ENCODE measurements at regions not wholly inside any gene's neighbourhood (a gene's known extent, or its start where the extent isn't known, plus 50 kb on each side); places are given as distances from the start of the nearest gene placed in this dataset.
"Not testable (repeated sequence)": the region's sequence is repeated elsewhere in the genome, so short reads cannot be mapped to it uniquely, and the experiment has no call there.

DNA sequence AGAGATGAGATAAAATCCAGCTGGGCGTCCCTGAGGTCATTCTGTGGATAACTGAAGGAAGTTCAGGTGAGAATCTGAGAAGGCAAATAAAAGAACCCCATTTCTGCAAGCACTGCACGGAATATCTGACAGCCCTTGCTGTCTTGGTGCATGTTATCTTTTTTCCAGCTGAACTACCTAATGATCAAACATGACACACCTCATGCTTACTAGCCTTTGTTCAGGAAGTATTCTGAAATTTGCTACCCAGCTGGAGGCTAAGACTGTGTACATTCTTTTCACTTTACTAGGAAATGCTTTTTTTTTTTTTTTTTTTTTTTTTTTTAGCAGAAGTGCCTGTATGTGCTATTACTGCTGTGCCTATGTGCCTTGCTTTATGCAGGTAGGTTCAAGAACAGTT, 718.1 kb downstream of the SMARCA1 start:
- no peaks in the 10 kb centered on the region for H3K36me3 ChIP-seq (replicated peaks in 1 of 2; ENCODE audit: control insufficient read depth in 2 of 2, insufficient read depth in 2 of 2, low read length in 2 of 2)
- no peak overlapping the region for H2BK120ac ChIP-seq (ENCODE audit: low read depth, low read length)
- H2BK12ac ChIP-seq (ENCODE audit: low read length): no peak overlapping the region
- H3K18ac ChIP-seq (ENCODE audit: low read length): no peak overlapping the region
- H3K14ac ChIP-seq (ENCODE audit: low read length): no peak overlapping the region
- H3K27me3 ChIP-seq (ENCODE audit: control insufficient read depth in 3 of 3, insufficient read depth in 3 of 3, low read depth in 1 of 3, low read length in 3 of 3): no peaks in the 10 kb centered on the region
- no peak overlapping the region for H4K91ac ChIP-seq (ENCODE audit: low read depth, low read length, poor library complexity)
- no peak overlapping the region for H3K27ac ChIP-seq (replicated peaks; ENCODE audit: low read length)
- peaks cover 0 to 5% of the 10 kb centered on the region in 2 donors for H3K9me3 ChIP-seq (replicated peaks in 1 of 2; ENCODE audit: control insufficient read depth in 2 of 2, insufficient read depth in 1 of 2, low read depth in 1 of 2, low read length in 2 of 2)
- H2AFZ ChIP-seq (ENCODE audit: low read length): no peak overlapping the region
- no peak overlapping the region for H3K23ac ChIP-seq (ENCODE audit: low read depth, low read length, poor library complexity)
- H3K79me1 ChIP-seq (ENCODE audit: low read depth, low read length): no peaks in the 10 kb centered on the region
- no peaks in the 10 kb centered on the region for H3K4me1 ChIP-seq (ENCODE audit: control insufficient read depth in 2 of 2, insufficient read depth in 1 of 2, low read depth in 1 of 2, low read length in 2 of 2)
- H3K4me2 ChIP-seq (ENCODE audit: insufficient read depth, low read length, poor library complexity, severe bottlenecking): no peak overlapping the region
- H4K8ac ChIP-seq (ENCODE audit: low read depth, low read length): no peak overlapping the region
- no peak overlapping the region for H3K4ac ChIP-seq (ENCODE audit: low read length)
- DNase-seq (ENCODE audit: low spot score): no peak
- no peak overlapping the region for H2BK5ac ChIP-seq (ENCODE audit: low read length)
- no peak overlapping the region for H2BK15ac ChIP-seq (ENCODE audit: low read length)
- WGBS, 2 donors (ENCODE audit: extremely low coverage in 2 of 2, insufficient read length in 2 of 2, insufficient replicate concordance in 1 of 2): no CpG with 5 or more reads among the region's 2 CpGs
- H2AK5ac ChIP-seq (ENCODE audit: low read depth, low read length): no peak overlapping the region
- no peak overlapping the region for H3K9ac ChIP-seq (ENCODE audit: low read depth, low read length, poor library complexity)
- no peak overlapping the region for H3K4me3 ChIP-seq (ENCODE audit: low read length in 2 of 2)

DNA sequence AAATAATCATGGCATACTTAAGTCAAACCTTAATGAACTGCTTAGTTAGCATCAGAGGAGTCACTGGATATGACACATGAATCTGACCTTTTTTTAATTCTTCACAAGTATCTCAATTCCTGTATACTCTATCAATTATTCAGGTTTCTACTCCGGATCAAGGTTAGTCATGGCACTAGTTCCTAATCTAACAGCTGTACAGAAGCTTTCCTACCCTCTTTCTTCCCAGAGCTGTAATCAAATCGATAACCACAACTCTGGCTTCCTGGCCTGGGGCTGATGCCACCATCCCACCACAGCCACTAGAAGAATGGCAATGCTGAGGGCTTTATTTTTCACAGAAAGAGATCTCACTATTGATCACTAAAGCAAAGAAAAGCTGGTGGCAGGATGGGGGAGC, 718.5 kb downstream of the SMARCA1 start:
- H2AFZ ChIP-seq (ENCODE audit: low read length): no peak overlapping the region
- H3K9ac ChIP-seq (ENCODE audit: low read depth, low read length, poor library complexity): no peak overlapping the region
- H2BK120ac ChIP-seq (ENCODE audit: low read depth, low read length): no peak overlapping the region
- DNase-seq (ENCODE audit: low spot score): no peak
- no peak overlapping the region for H2AK5ac ChIP-seq (ENCODE audit: low read depth, low read length)
- no peak overlapping the region for H2BK5ac ChIP-seq (ENCODE audit: low read length)
- no peak overlapping the region for H3K4ac ChIP-seq (ENCODE audit: low read length)
- H4K8ac ChIP-seq (ENCODE audit: low read depth, low read length): no peak overlapping the region
- H3K27ac ChIP-seq (replicated peaks; ENCODE audit: low read length): no peak overlapping the region
- H3K23ac ChIP-seq (ENCODE audit: low read depth, low read length, poor library complexity): no peak overlapping the region
- no peak overlapping the region for H3K18ac ChIP-seq (ENCODE audit: low read length)
- H3K4me1 ChIP-seq (ENCODE audit: control insufficient read depth in 2 of 2, insufficient read depth in 1 of 2, low read depth in 1 of 2, low read length in 2 of 2): no peaks in the 10 kb centered on the region
- H3K9me3 ChIP-seq (replicated peaks in 1 of 2; ENCODE audit: control insufficient read depth in 2 of 2, insufficient read depth in 1 of 2, low read depth in 1 of 2, low read length in 2 of 2): peaks cover 0 to 5% of the 10 kb centered on the region in 2 donors
- no peaks in the 10 kb centered on the region for H3K79me1 ChIP-seq (ENCODE audit: low read depth, low read length)
- WGBS, 2 donors (ENCODE audit: extremely low coverage in 2 of 2, insufficient read length in 2 of 2, insufficient replicate concordance in 1 of 2): no CpG with 5 or more reads among the region's 2 CpGs
- H3K36me3 ChIP-seq (replicated peaks in 1 of 2; ENCODE audit: control insufficient read depth in 2 of 2, insufficient read depth in 2 of 2, low read length in 2 of 2): no peaks in the 10 kb centered on the region
- no peak overlapping the region for H3K4me3 ChIP-seq (ENCODE audit: low read length in 2 of 2)
- H4K91ac ChIP-seq (ENCODE audit: low read depth, low read length, poor library complexity): no peak overlapping the region
- H3K4me2 ChIP-seq (ENCODE audit: insufficient read depth, low read length, poor library complexity, severe bottlenecking): no peak overlapping the region
- no peak overlapping the region for H3K14ac ChIP-seq (ENCODE audit: low read length)
- no peak overlapping the region for H2BK15ac ChIP-seq (ENCODE audit: low read length)
- H3K27me3 ChIP-seq (ENCODE audit: control insufficient read depth in 3 of 3, insufficient read depth in 3 of 3, low read depth in 1 of 3, low read length in 3 of 3): no peaks in the 10 kb centered on the region
- no peak overlapping the region for H2BK12ac ChIP-seq (ENCODE audit: low read length)

DNA sequence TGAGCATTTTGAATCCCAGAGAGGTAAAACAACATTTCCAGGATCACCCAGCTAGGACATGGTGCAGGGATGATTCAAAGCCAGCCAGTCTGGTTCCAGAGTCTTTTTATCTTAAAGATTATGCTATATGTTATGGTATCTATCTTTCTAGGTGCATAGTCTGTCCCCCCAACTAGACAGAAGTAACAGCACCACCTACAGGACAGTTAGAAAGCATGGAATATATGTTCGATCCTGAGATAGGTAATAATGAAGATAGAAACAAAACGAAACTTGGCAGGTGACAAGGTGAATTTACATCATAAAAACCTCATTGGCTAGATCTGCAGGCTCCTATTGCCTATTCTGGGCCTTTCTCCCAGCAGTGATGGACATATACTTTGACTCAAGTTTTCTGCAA, 723.2 kb downstream of the SMARCA1 start:
- H2AK5ac ChIP-seq (ENCODE audit: low read depth, low read length): no peak overlapping the region
- no peaks in the 10 kb centered on the region for H3K79me1 ChIP-seq (ENCODE audit: low read depth, low read length)
- H3K9ac ChIP-seq (ENCODE audit: low read depth, low read length, poor library complexity): no peak overlapping the region
- no peak overlapping the region for H2BK15ac ChIP-seq (ENCODE audit: low read length)
- no peaks in the 10 kb centered on the region for H3K27me3 ChIP-seq (ENCODE audit: control insufficient read depth in 3 of 3, insufficient read depth in 3 of 3, low read depth in 1 of 3, low read length in 3 of 3)
- no peak for DNase-seq (ENCODE audit: low spot score)
- H3K36me3 ChIP-seq (replicated peaks in 1 of 2; ENCODE audit: control insufficient read depth in 2 of 2, insufficient read depth in 2 of 2, low read length in 2 of 2): no peaks in the 10 kb centered on the region
- no peak overlapping the region for H2BK12ac ChIP-seq (ENCODE audit: low read length)
- H3K14ac ChIP-seq (ENCODE audit: low read length): no peak overlapping the region
- H4K8ac ChIP-seq (ENCODE audit: low read depth, low read length): no peak overlapping the region
- WGBS, 2 donors (ENCODE audit: extremely low coverage in 2 of 2, insufficient read length in 2 of 2, insufficient replicate concordance in 1 of 2): no CpG with 5 or more reads among the region's 2 CpGs
- H3K9me3 ChIP-seq (replicated peaks in 1 of 2; ENCODE audit: control insufficient read depth in 2 of 2, insufficient read depth in 1 of 2, low read depth in 1 of 2, low read length in 2 of 2): no peaks in the 10 kb centered on the region
- no peak overlapping the region for H3K4me2 ChIP-seq (ENCODE audit: insufficient read depth, low read length, poor library complexity, severe bottlenecking)
- no peak overlapping the region for H3K4ac ChIP-seq (ENCODE audit: low read length)
- H2BK120ac ChIP-seq (ENCODE audit: low read depth, low read length): no peak overlapping the region
- no peaks in the 10 kb centered on the region for H3K4me1 ChIP-seq (ENCODE audit: control insufficient read depth in 2 of 2, insufficient read depth in 1 of 2, low read depth in 1 of 2, low read length in 2 of 2)
- no peak overlapping the region for H4K91ac ChIP-seq (ENCODE audit: low read depth, low read length, poor library complexity)
- H2AFZ ChIP-seq (ENCODE audit: low read length): no peak overlapping the region
- no peak overlapping the region for H3K18ac ChIP-seq (ENCODE audit: low read length)
- H3K4me3 ChIP-seq (ENCODE audit: low read length in 2 of 2): no peak overlapping the region
- H3K23ac ChIP-seq (ENCODE audit: low read depth, low read length, poor library complexity): no peak overlapping the region
- H2BK5ac ChIP-seq (ENCODE audit: low read length): no peak overlapping the region
- H3K27ac ChIP-seq (replicated peaks; ENCODE audit: low read length): no peak overlapping the region

DNA sequence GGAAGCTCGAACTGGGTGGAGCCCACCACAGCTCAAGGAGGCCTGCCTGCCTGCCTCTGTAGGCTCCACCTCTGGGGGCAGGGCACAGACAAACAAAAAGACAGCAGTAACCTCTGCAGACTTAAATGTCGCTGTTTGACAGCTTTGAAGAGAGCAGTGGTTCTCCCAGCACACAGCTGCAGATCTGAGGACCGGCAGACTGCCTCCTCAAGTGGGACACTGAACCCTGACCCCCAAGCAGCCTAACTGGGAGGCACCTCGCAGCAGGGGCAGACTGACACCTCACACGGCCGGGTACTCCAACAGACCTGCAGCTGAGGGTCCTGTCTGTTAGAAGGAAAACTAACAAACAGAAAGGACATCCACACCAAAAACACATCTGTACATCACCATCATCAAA, 730.9 kb upstream of the ACTRT1 start:
- not testable (repeated sequence) for H2AFZ ChIP-seq (ENCODE audit: low read length); H3K4me2 ChIP-seq (ENCODE audit: insufficient read depth, low read length, poor library complexity, severe bottlenecking); H3K4me1 ChIP-seq (ENCODE audit: control insufficient read depth in 2 of 2, insufficient read depth in 1 of 2, low read depth in 1 of 2, low read length in 2 of 2); H4K8ac ChIP-seq (ENCODE audit: low read depth, low read length); H3K23ac ChIP-seq (ENCODE audit: low read depth, low read length, poor library complexity); H3K27me3 ChIP-seq (ENCODE audit: control insufficient read depth in 3 of 3, insufficient read depth in 3 of 3, low read depth in 1 of 3, low read length in 3 of 3); H2BK12ac ChIP-seq (ENCODE audit: low read length); H3K14ac ChIP-seq (ENCODE audit: low read length); DNase-seq (ENCODE audit: low spot score); H3K9me3 ChIP-seq (replicated peaks in 1 of 2; ENCODE audit: control insufficient read depth in 2 of 2, insufficient read depth in 1 of 2, low read depth in 1 of 2, low read length in 2 of 2); H4K91ac ChIP-seq (ENCODE audit: low read depth, low read length, poor library complexity); H3K4me3 ChIP-seq (ENCODE audit: low read length in 2 of 2); H3K27ac ChIP-seq (replicated peaks; ENCODE audit: low read length); H3K9ac ChIP-seq (ENCODE audit: low read depth, low read length, poor library complexity); H2BK15ac ChIP-seq (ENCODE audit: low read length); H2AK5ac ChIP-seq (ENCODE audit: low read depth, low read length); H3K18ac ChIP-seq (ENCODE audit: low read length); H3K36me3 ChIP-seq (replicated peaks in 1 of 2; ENCODE audit: control insufficient read depth in 2 of 2, insufficient read depth in 2 of 2, low read length in 2 of 2); H2BK5ac ChIP-seq (ENCODE audit: low read length); H2BK120ac ChIP-seq (ENCODE audit: low read depth, low read length); H3K4ac ChIP-seq (ENCODE audit: low read length); H3K79me1 ChIP-seq (ENCODE audit: low read depth, low read length)
- WGBS, 2 donors (ENCODE audit: extremely low coverage in 2 of 2, insufficient read length in 2 of 2, insufficient replicate concordance in 1 of 2): no CpG with 5 or more reads among the region's 6 CpGs
